ENCODE measurements at regions not wholly inside any gene's neighbourhood (a gene's known extent, or its start where the extent isn't known, plus 50 kb on each side); places are given as distances from the start of the nearest gene placed in this dataset.

- intact Hi-C loops (cut with DNase I): no loop called here
- no peak for TF ChIP-seq POLR2A (IDR thresholded peaks at IDR 0.05)
- no peak for TF ChIP-seq CTCF (IDR thresholded peaks at IDR 0.05)
- no peak for TF ChIP-seq EP300 (IDR thresholded peaks at IDR 0.05)
- no peak for DNase-seq
- WGBS, 3 donors: 69 to 91% (median 90%) methylated on average over 6 of the region's 6 CpGs
- Histone ChIP-seq H3K36me3 (no peaks in the 10 kb centered on the region), H3K4me1 (ENCODE audit: insufficient read depth) (no peaks in the 10 kb centered on the region), H3K27me3 (no peaks in the 10 kb centered on the region), H3K27ac (no peak overlapping the region), H3K4me3 (no peak overlapping the region), H3K9me3 (no peaks in the 10 kb centered on the region)
These were observed 311.5 kb upstream of the IRX4 start for GRCh38 chr5:2194236-2194555.

- TF ChIP-seq POLR2A (IDR thresholded peaks at IDR 0.05): no peak
- TF ChIP-seq CTCF (IDR thresholded peaks at IDR 0.05): no peak
- TF ChIP-seq EP300 (IDR thresholded peaks at IDR 0.05): no peak
- intact Hi-C loops (cut with DNase I): no loop called here
- H3K4me1 ChIP-seq (ENCODE audit: insufficient read depth): no peaks in the 10 kb centered on the region
- 62 to 63% (median 62%) methylated on average over 11 of the region's 11 CpGs for WGBS, 3 donors
- no peaks in the 10 kb centered on the region for H3K9me3 ChIP-seq
- no peak overlapping the region for H3K27ac ChIP-seq
- H3K4me3 ChIP-seq: no peak overlapping the region
- H3K36me3 ChIP-seq: no peaks in the 10 kb centered on the region
- no peak for DNase-seq
- no peaks in the 10 kb centered on the region for H3K27me3 ChIP-seq
These were observed 311.0 kb upstream of the IRX4 start for GRCh38 chr5:2193542-2194235.

GRCh38 chr5:2193142-2193541 lies 310.4 kb upstream of the IRX4 start:
- intact Hi-C loops (cut with DNase I): no loop called here
- no peak overlapping the region for H3K4me3 ChIP-seq
- H3K4me1 ChIP-seq (ENCODE audit: insufficient read depth): no peaks in the 10 kb centered on the region
- DNase-seq: no peak
- H3K27me3 ChIP-seq: no peaks in the 10 kb centered on the region
- H3K27ac ChIP-seq: no peak overlapping the region
- H3K36me3 ChIP-seq: no peaks in the 10 kb centered on the region
- no peak for TF ChIP-seq CTCF (IDR thresholded peaks at IDR 0.05)
- TF ChIP-seq EP300 (IDR thresholded peaks at IDR 0.05): no peak
- no peak for TF ChIP-seq POLR2A (IDR thresholded peaks at IDR 0.05)
- H3K9me3 ChIP-seq: no peaks in the 10 kb centered on the region
- 61 to 64% (median 62%) methylated on average over 6 of the region's 6 CpGs for WGBS, 3 donors

- Histone ChIP-seq H3K4me1 (ENCODE audit: insufficient read depth) (no peaks in the 10 kb centered on the region), H3K9me3 (no peaks in the 10 kb centered on the region), H3K36me3 (no peaks in the 10 kb centered on the region), H3K27ac (no peak overlapping the region), H3K27me3 (no peaks in the 10 kb centered on the region), H3K4me3 (no peak overlapping the region)
- peak in 1 of 5 donors; percentile 5 for DNase-seq
- intact Hi-C loops (cut with DNase I): no loop called here
- no peak for TF ChIP-seq EP300 (IDR thresholded peaks at IDR 0.05)
- TF ChIP-seq POLR2A (IDR thresholded peaks at IDR 0.05): no peak
- no peak for TF ChIP-seq CTCF (IDR thresholded peaks at IDR 0.05)
- WGBS, 3 donors: 73 to 85% (median 77%) methylated on average over 8 of the region's 8 CpGs
These were observed 309.8 kb upstream of the IRX4 start for GRCh38 chr5:2192496-2192895.

All from ovary (tissue), 7 donors.